IPS-18a (cell line): ENCODE measurements at regions not wholly inside any gene's neighbourhood (a gene's known extent, or its start where the extent isn't known, plus 50 kb on each side); places are given as distances from the start of the nearest gene placed in this dataset.

ENCODE experiments used
- H3K27ac ChIP-seq: one replicate; pipeline ENCODE4 v1.5.1; 2013; ENCODE audit warnings: low read length
- H3K27me3 ChIP-seq: one replicate; pipeline ENCODE4 v1.6.1; 2013; ENCODE audit warnings: mild to moderate bottlenecking, low read length; ENCODE audit not compliant: control insufficient read depth, insufficient read depth
- H3K36me3 ChIP-seq: one replicate; pipeline ENCODE4 v1.6.1; 2013; ENCODE audit warnings: low read depth, low read length; ENCODE audit not compliant: control insufficient read depth
- H3K4me1 ChIP-seq: one replicate; pipeline ENCODE4 v1.6.1; 2013; ENCODE audit warnings: low read depth, low read length; ENCODE audit not compliant: control insufficient read depth
- H3K4me3 ChIP-seq: one replicate; pipeline ENCODE4 v1.5.1; 2013; ENCODE audit warnings: low read length
- H3K9ac ChIP-seq: one replicate; pipeline ENCODE4 v1.6.1; 2013; ENCODE audit warnings: mild to moderate bottlenecking, low read length, moderate library complexity
- H3K9me3 ChIP-seq: one replicate; pipeline ENCODE4 v1.6.1; 2013; ENCODE audit warnings: low read depth, low read length; ENCODE audit not compliant: control insufficient read depth

GRCh38 chr13:30125422-30126073, 181.8 kb downstream of the KATNAL1 start:
- no peaks in the 10 kb centered on the region for H3K27me3 ChIP-seq
- no peaks in the 10 kb centered on the region for H3K36me3 ChIP-seq
- H3K9ac ChIP-seq, result no peak overlapping the region
- H3K27ac ChIP-seq, result no peak overlapping the region
- H3K9me3 ChIP-seq, result no peaks in the 10 kb centered on the region
- H3K4me1 ChIP-seq, result no peaks in the 10 kb centered on the region
- no peak overlapping the region for H3K4me3 ChIP-seq

GRCh38 chr13:30124131-30124768, 183.1 kb downstream of the KATNAL1 start:
- H3K4me3 ChIP-seq, result no peak overlapping the region
- no peaks in the 10 kb centered on the region for H3K27me3 ChIP-seq
- no peak overlapping the region for H3K27ac ChIP-seq
- H3K4me1 ChIP-seq, result no peaks in the 10 kb centered on the region
- no peaks in the 10 kb centered on the region for H3K36me3 ChIP-seq
- H3K9ac ChIP-seq, result no peak overlapping the region
- H3K9me3 ChIP-seq, result no peaks in the 10 kb centered on the region

- Histone ChIP-seq H3K4me1 (no peaks in the 10 kb centered on the region), H3K9me3 (no peaks in the 10 kb centered on the region), H3K27ac (no peak overlapping the region), H3K9ac (no peak overlapping the region), H3K36me3 (no peaks in the 10 kb centered on the region), H3K27me3 (no peaks in the 10 kb centered on the region), H3K4me3 (no peak overlapping the region)
These were observed 183.8 kb downstream of the KATNAL1 start for GRCh38 chr13:30123575-30123974.

- no peaks in the 10 kb centered on the region for H3K4me1 ChIP-seq
- no peaks in the 10 kb centered on the region for H3K27me3 ChIP-seq
- no peaks in the 10 kb centered on the region for H3K9me3 ChIP-seq
- no peak overlapping the region for H3K27ac ChIP-seq
- no peak overlapping the region for H3K9ac ChIP-seq
- no peaks in the 10 kb centered on the region for H3K36me3 ChIP-seq
- no peak overlapping the region for H3K4me3 ChIP-seq
These were observed 185.7 kb downstream of the KATNAL1 start for GRCh38 chr13:30121666-30122065.

- Histone ChIP-seq H3K27ac (no peak overlapping the region), H3K9me3 (no peaks in the 10 kb centered on the region), H3K9ac (no peak overlapping the region), H3K4me3 (no peak overlapping the region), H3K4me1 (no peaks in the 10 kb centered on the region), H3K36me3 (no peaks in the 10 kb centered on the region), H3K27me3 (no peaks in the 10 kb centered on the region)
These were observed 186.1 kb downstream of the KATNAL1 start for GRCh38 chr13:30121244-30121643.

DNA sequence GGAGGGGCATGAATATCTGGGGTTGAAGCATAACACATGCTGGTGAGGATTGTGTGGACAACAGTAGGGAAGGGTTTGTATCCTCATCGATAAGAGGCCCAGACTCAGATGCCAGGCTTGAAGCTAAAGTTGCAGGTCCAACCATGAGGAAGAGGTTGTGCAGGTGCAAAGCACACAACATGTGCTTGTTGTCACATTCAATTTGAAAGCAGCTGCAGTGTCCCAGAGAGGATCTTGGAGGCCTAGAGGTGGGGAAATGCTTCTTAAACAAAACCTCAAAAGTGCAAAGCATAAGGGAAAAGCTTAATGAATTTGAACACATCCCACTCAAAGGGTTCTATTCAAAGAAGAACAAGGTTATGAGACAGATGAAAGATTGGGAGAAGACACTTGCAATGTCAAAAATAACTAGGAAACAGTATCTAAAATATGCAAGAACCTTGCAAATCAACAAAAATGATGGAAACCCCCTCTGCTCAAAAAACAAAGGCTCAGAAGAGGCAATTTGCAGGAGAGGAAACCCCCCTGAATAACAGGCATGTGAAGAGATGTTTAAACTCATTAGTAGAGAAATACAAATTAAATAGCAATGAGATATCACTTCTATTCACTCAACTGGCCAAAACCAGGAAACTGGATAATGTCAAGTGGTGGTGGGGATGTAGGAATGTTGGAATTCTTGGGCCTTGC, 187.1 kb downstream of the KATNAL1 start:
- H3K4me3 ChIP-seq, result no peak overlapping the region
- H3K36me3 ChIP-seq, result no peaks in the 10 kb centered on the region
- no peak overlapping the region for H3K9ac ChIP-seq
- H3K27ac ChIP-seq, result no peak overlapping the region
- H3K4me1 ChIP-seq, result no peaks in the 10 kb centered on the region
- no peaks in the 10 kb centered on the region for H3K27me3 ChIP-seq
- H3K9me3 ChIP-seq, result no peaks in the 10 kb centered on the region

DNA sequence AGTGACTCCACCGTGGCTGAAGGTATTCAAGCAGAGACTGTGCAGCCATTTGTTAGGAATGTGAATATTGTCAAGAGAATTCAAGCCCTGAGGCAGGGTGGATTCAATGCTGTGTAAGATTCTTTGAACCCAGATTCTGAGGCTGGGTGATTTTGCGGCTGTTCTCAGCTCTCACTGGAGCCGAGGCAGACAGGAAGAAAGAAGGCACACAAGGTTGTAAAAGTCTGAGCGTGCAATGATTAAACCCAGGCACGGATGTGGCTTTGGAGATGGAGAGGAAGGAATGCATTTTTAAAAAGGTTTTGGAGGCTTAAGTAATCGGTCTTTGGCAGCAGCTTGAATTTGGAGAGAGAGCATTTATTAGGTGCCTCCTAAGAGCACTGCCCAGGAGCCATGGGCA, 187.9 kb downstream of the KATNAL1 start:
- Histone ChIP-seq H3K27me3 (no peaks in the 10 kb centered on the region), H3K4me3 (no peak overlapping the region), H3K4me1 (no peaks in the 10 kb centered on the region)

GRCh38 chr13:30116379-30116778, 191.0 kb downstream of the KATNAL1 start:
- no peak overlapping the region for H3K4me3 ChIP-seq
- H3K9me3 ChIP-seq, result no peaks in the 10 kb centered on the region
- H3K36me3 ChIP-seq, result no peaks in the 10 kb centered on the region
- peaks cover 12% of the 10 kb centered on the region for H3K27me3 ChIP-seq
- H3K9ac ChIP-seq, result no peak overlapping the region
- H3K4me1 ChIP-seq, result peaks cover 5% of the 10 kb centered on the region
- H3K27ac ChIP-seq, result no peak overlapping the region

More for the DNA sequence above, 187.9 kb downstream of the KATNAL1 start:
- Histone ChIP-seq H3K36me3 (no peaks in the 10 kb centered on the region), H3K9ac (no peak overlapping the region), H3K27ac (no peak overlapping the region), H3K9me3 (no peaks in the 10 kb centered on the region)

DNA sequence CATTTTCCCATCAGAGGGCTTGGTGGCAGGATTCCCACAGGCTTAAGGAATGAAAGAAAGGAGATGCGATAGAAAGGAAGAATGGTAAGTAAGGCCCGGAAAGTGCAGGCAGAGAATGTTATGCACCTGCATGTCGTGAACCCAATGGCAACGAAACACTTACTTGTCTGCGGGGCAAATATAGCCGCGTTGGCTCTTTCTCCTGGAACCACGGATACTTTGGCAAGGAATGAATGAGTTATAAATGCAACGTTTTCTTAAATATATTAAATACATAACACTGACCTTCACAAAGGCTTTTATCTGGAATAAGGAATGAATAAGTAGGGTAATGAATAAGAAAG, 192.1 kb downstream of the KATNAL1 start:
- Histone ChIP-seq H3K4me3 (peak overlapping the region; percentile 50), H3K27me3 (peaks cover 12% of the 10 kb centered on the region), H3K36me3 (no peaks in the 10 kb centered on the region), H3K4me1 (peaks cover 5% of the 10 kb centered on the region), H3K27ac (no peak overlapping the region), H3K9ac (no peak overlapping the region), H3K9me3 (no peaks in the 10 kb centered on the region)

DNA sequence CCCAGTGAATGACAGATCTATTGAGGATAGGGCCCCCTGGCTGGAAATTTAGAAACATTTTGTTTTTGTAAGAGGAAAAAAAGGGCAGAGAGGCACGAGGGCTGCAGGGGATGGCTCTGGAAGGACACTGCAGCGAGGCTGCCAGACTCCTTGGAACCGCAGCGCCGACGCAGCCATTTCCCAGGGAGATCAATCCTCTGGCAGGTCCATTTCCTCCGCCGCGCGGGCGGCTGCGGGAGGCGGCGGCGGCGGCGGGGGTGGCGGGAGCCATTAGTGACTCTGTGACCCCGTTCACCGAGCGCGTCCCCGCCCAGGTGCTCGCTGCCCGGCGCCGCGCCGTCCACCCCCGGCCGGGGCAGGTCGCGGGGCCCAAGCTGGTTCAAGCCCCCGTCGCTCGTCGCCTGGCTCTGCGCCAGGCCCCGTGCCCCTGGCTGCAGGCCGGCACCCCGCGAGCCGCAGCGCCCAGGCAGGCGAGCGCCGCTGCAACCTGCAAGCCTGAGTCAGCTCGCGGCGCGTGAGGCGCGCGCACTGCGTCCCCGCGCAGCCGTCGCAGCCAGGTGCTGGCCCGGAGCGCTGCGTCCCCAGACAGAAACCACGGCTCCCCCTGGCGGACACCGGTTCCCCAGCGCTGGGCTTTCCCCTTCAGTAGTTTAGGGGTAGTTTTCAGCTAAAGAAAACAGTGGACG, 192.6 kb downstream of the KATNAL1 start:
- peak overlapping the region; percentile 47 for H3K9ac ChIP-seq
- H3K27ac ChIP-seq, result no peak overlapping the region
- peaks cover 12% of the 10 kb centered on the region for H3K27me3 ChIP-seq

GRCh38 chr13:30113983-30114570, 193.3 kb downstream of the KATNAL1 start:
- peaks cover 12% of the 10 kb centered on the region for H3K27me3 ChIP-seq
- H3K9me3 ChIP-seq, result no peaks in the 10 kb centered on the region
- no peaks in the 10 kb centered on the region for H3K36me3 ChIP-seq
- H3K4me3 ChIP-seq, result peak overlapping the region; percentile 50
- peaks cover 5% of the 10 kb centered on the region for H3K4me1 ChIP-seq
- peak overlapping the region; percentile 47 for H3K9ac ChIP-seq
- no peak overlapping the region for H3K27ac ChIP-seq

More for the DNA sequence above, 192.6 kb downstream of the KATNAL1 start:
- Histone ChIP-seq H3K9me3 (no peaks in the 10 kb centered on the region), H3K36me3 (no peaks in the 10 kb centered on the region), H3K4me1 (peaks cover 5% of the 10 kb centered on the region), H3K4me3 (peak overlapping the region; percentile 50)
